ENCODE measurements at regions not wholly inside any gene's neighbourhood (a gene's known extent, or its start where the extent isn't known, plus 50 kb on each side); places are given as distances from the start of the nearest gene placed in this dataset.

GRCh38 chr2:19542796-19543662 lies 184.6 kb upstream of the OSR1 start:
- TF ChIP-seq CTCF (conservative IDR thresholded peaks at IDR 0.05) (no peak), EZH2 (IDR thresholded peaks at IDR 0.05; ENCODE audit: low read depth) (no peak)
